IMR-90 (cell line): ENCODE measurements at regions not wholly inside any gene's neighbourhood (a gene's known extent, or its start where the extent isn't known, plus 50 kb on each side); places are given as distances from the start of the nearest gene placed in this dataset.

ENCODE experiments used
- ATAC-seq: fragments of 200-7000 bp; cut with Tn5 transposase; 2 replicates; pipeline ENCODE4 v1.9.1; 2020; ENCODE audit warnings: low read depth, mild to moderate bottlenecking, moderate library complexity
- BruUV-seq: library from RNA; stranded (reverse); fragments of 400-500 nt; replicated peaks from 2 replicates; lab custom pipeline; 2021; lab: Mats Ljungman, UMichigan
- CTCF ChIA-PET: fragments of 300-600 bp; formaldehyde crosslinking; extraction: SDS; loops from one replicate; lab custom pipeline; 2021; ENCODE audit warnings: antibody characterized with exemption; lab: Yijun Ruan, JAX
- POLR2A ChIA-PET: fragments of 300-600 bp; sonication (Branson Sonifier 250); formaldehyde crosslinking; loops from one replicate; lab custom pipeline; 2022; ENCODE audit warnings: antibody characterized with exemption; ENCODE audit not compliant: unreplicated experiment; lab: Charles Lee
- DNase-seq: peaks from one replicate; pipeline ENCODE4 v3.0.0; 2013
- H2AFZ ChIP-seq: replicated peaks from 2 replicates; pipeline ENCODE3; 2013; ENCODE audit warnings: low read length, mild to moderate bottlenecking; ENCODE audit not compliant: poor library complexity
- H2AK5ac ChIP-seq: 2 replicates; pipeline ENCODE4 v1.6.1; 2013; ENCODE audit warnings: low read depth, low read length, inconsistent platforms
- H2AK9ac ChIP-seq: replicated peaks from 2 replicates; pipeline ENCODE3; 2013; ENCODE audit warnings: mild to moderate bottlenecking, low read depth, low read length, moderate library complexity; ENCODE audit not compliant: poor library complexity
- H2BK120ac ChIP-seq: 2 replicates; pipeline ENCODE4 v1.6.1; 2013; ENCODE audit warnings: low read depth, low read length, inconsistent platforms
- H2BK15ac ChIP-seq: 3 replicates; pipeline ENCODE4 v1.6.1; 2013; ENCODE audit warnings: low read depth, low read length, inconsistent platforms
- H2BK20ac ChIP-seq: 2 replicates; pipeline ENCODE4 v1.6.1; 2013; ENCODE audit warnings: low read depth, mild to moderate bottlenecking, inconsistent platforms, low read length, moderate library complexity
- H2BK5ac ChIP-seq: 2 replicates; pipeline ENCODE4 v1.6.1; 2013; ENCODE audit warnings: mild to moderate bottlenecking, low read depth, low read length, inconsistent platforms; ENCODE audit not compliant: poor library complexity, severe bottlenecking
- H3K14ac ChIP-seq: replicated peaks from 2 replicates; pipeline ENCODE4 v1.6.1; 2013; ENCODE audit warnings: low read depth, low read length, inconsistent platforms
- H3K18ac ChIP-seq: 2 replicates; pipeline ENCODE4 v1.6.1; 2013; ENCODE audit warnings: low read depth, low read length, control low read depth
- H3K23ac ChIP-seq: 2 replicates; pipeline ENCODE4 v1.6.1; 2013; ENCODE audit warnings: low read depth, low read length, inconsistent platforms
- H3K27ac ChIP-seq: 2 replicates; pipeline ENCODE4 v1.5.1; 2013; ENCODE audit warnings: mild to moderate bottlenecking, control low read depth, low read length; ENCODE audit not compliant: insufficient read depth
- H3K27me3 ChIP-seq: 2 replicates; pipeline ENCODE4 v1.6.1; 2013; ENCODE audit warnings: low read length; ENCODE audit not compliant: control insufficient read depth, insufficient read depth
- H3K36me3 ChIP-seq: 2 replicates; pipeline ENCODE4 v1.6.1; 2013; ENCODE audit warnings: low read length, mixed read lengths; ENCODE audit not compliant: control insufficient read depth, insufficient read depth
- H3K4ac ChIP-seq: 2 replicates; pipeline ENCODE4 v1.6.1; 2013; ENCODE audit warnings: low read depth, low read length, inconsistent platforms
- H3K4me1 ChIP-seq: 2 replicates; pipeline ENCODE4 v1.6.1; 2013; ENCODE audit warnings: low read length, mixed read lengths; ENCODE audit not compliant: control insufficient read depth, insufficient read depth
- H3K4me2 ChIP-seq: 2 replicates; pipeline ENCODE4 v1.6.1; 2013; ENCODE audit warnings: low read depth, mild to moderate bottlenecking, control low read depth, low read length, moderate library complexity
- H3K4me3 ChIP-seq: 2 replicates; pipeline ENCODE4 v1.5.1; 2013; ENCODE audit warnings: low read depth, mild to moderate bottlenecking, control low read depth, low read length, moderate library complexity; ENCODE audit not compliant: insufficient read depth
- H3K56ac ChIP-seq: 2 replicates; pipeline ENCODE4 v1.6.1; 2013; ENCODE audit warnings: low read length, inconsistent platforms; ENCODE audit not compliant: insufficient read depth; ENCODE audit errors: extremely low read depth
- H3K79me1 ChIP-seq, 2 experiments: 2 replicates each; pipeline ENCODE4 v1.6.1; 2013; ENCODE audit warnings: low read length in 2 of 2, inconsistent platforms in 1 of 2, low read depth in 1 of 2
- H3K9ac ChIP-seq: 2 replicates; pipeline ENCODE4 v1.6.1; 2013; ENCODE audit warnings: low read depth, low read length, control low read depth
- H3K9me1 ChIP-seq: 2 replicates; pipeline ENCODE4 v1.6.1; 2013; ENCODE audit warnings: low read length, inconsistent platforms; ENCODE audit not compliant: insufficient read depth
- H3K9me3 ChIP-seq: 2 replicates; pipeline ENCODE4 v1.6.1; 2013; ENCODE audit warnings: low read length; ENCODE audit not compliant: control insufficient read depth, insufficient read depth
- H4K20me1 ChIP-seq: 2 replicates; pipeline ENCODE4 v1.6.1; 2013; ENCODE audit warnings: low read length, inconsistent platforms; ENCODE audit not compliant: insufficient read depth
- H4K5ac ChIP-seq: 2 replicates; pipeline ENCODE4 v1.6.1; 2013; ENCODE audit warnings: mild to moderate bottlenecking, low read depth, low read length, control low read depth
- H4K8ac ChIP-seq, 2 experiments: 2 replicates each; pipeline ENCODE4 v1.6.1; 2013; ENCODE audit warnings: low read depth in 2 of 2, low read length in 2 of 2, control low read depth in 1 of 2, inconsistent platforms in 1 of 2
- H4K91ac ChIP-seq: 2 replicates; pipeline ENCODE4 v1.6.1; 2013; ENCODE audit warnings: low read depth, low read length, inconsistent platforms; ENCODE audit not compliant: insufficient read depth
- BHLHE40 ChIP-seq: fragments of 150-350 bp; IDR thresholded peaks from 2 replicates; pipeline ENCODE4 v1.6.1; 2016; ENCODE audit warnings: mild to moderate bottlenecking, low read depth, low read length
- CEBPB ChIP-seq: IDR thresholded peaks from 2 replicates; pipeline ENCODE4 v1.6.1; 2012; ENCODE audit warnings: low read depth, low read length, improper control_type of control experiment
- CHD1 ChIP-seq: IDR thresholded peaks from 2 replicates; pipeline ENCODE4 v1.6.1; 2012; ENCODE audit warnings: low read depth, low read length, improper control_type of control experiment
- FOS ChIP-seq: fragments of 150-350 bp; IDR thresholded peaks from 2 replicates; pipeline ENCODE4 v1.6.1; 2016; ENCODE audit warnings: low read depth, low read length
- MAFK ChIP-seq: IDR thresholded peaks from 2 replicates; pipeline ENCODE4 v1.6.1; 2012; ENCODE audit warnings: low read depth, low read length, improper control_type of control experiment
- MAZ ChIP-seq: IDR thresholded peaks from 2 replicates; pipeline ENCODE4 v1.6.1; 2012; ENCODE audit warnings: low read depth, mild to moderate bottlenecking, low read length, improper control_type of control experiment, moderate library complexity, borderline replicate concordance
- MXI1 ChIP-seq: IDR thresholded peaks from 2 replicates; pipeline ENCODE4 v1.6.1; 2012; ENCODE audit warnings: low read depth, mild to moderate bottlenecking, low read length, moderate library complexity, borderline replicate concordance
- NFE2L2 ChIP-seq: fragments of 150-350 bp; IDR thresholded peaks from 2 replicates; pipeline ENCODE4 v1.6.1; 2016; ENCODE audit warnings: low read depth, mild to moderate bottlenecking, low read length
- POLR2A ChIP-seq: IDR thresholded peaks from 2 replicates; pipeline ENCODE4 v1.6.1; 2012; ENCODE audit warnings: mild to moderate bottlenecking, low read depth, low read length
- RAD21 ChIP-seq: IDR thresholded peaks from 2 replicates; pipeline ENCODE4 v1.6.1; 2012; ENCODE audit warnings: low read length, improper control_type of control experiment
- RCOR1 ChIP-seq: IDR thresholded peaks from 2 replicates; pipeline ENCODE4 v1.6.1; 2012; ENCODE audit warnings: mild to moderate bottlenecking, low read length, improper control_type of control experiment; ENCODE audit not compliant: insufficient replicate concordance
- RFX5 ChIP-seq: IDR thresholded peaks from 2 replicates; pipeline ENCODE4 v1.8.0; 2012; ENCODE audit warnings: low read depth, mild to moderate bottlenecking, low read length, moderate library complexity
- SMC3 ChIP-seq: fragments of 150-350 bp; IDR thresholded peaks from 2 replicates; pipeline ENCODE4 v1.6.1; 2016; ENCODE audit warnings: low read depth, mild to moderate bottlenecking, antibody characterized with exemption, low read length, moderate library complexity
- WGBS, 2 experiments: methylation state at CpG; one replicate each; pipeline versions ENCODE4 v1.1.5 to v1.1.7; 2013; ENCODE audit warnings: missing lambda C conversion rate in 2 of 2; ENCODE audit not compliant: insufficient read length in 1 of 2; ENCODE audit errors: extremely low coverage in 2 of 2; 5-methylcytosine and 5-hydroxymethylcytosine counted together
- dilution Hi-C: fragments of 300-500 bp; cut with HindIII; formaldehyde crosslinking; loops from one replicate; pipeline ENCODE4 v1.14.3; 2018; ENCODE audit warnings: low sequenced_read_pairs; ENCODE audit not compliant: unreplicated experiment
- in situ Hi-C: fragments of 300-500 bp; cut with MboI; formaldehyde crosslinking; loops from 3 replicates; pipeline ENCODE4 v1.14.3; 2019; ENCODE audit warnings: low sequenced_read_pairs, inconsistent platforms, mixed read lengths
- intact Hi-C: fragments of 100-400 bp; cut with micrococcal nuclease; formaldehyde crosslinking; loops from 2 replicates; pipeline ENCODE4 v1.10.0; 2022
- TF ChIP-seq, protein P1 (sequence below): fragments of 150-350 bp; IDR thresholded peaks from 2 replicates; pipeline ENCODE4 v1.6.1; 2017; ENCODE audit warnings: mild to moderate bottlenecking, antibody characterized with exemption, low read length, low read depth
- TF ChIP-seq, protein P2 (sequence below): fragments of 150-350 bp; IDR thresholded peaks from 2 replicates; pipeline ENCODE4 v1.6.1; 2016; ENCODE audit warnings: low read depth, mild to moderate bottlenecking, low read length, moderate library complexity, borderline replicate concordance
- TF ChIP-seq, protein P3 (sequence below): conservative IDR thresholded peaks from 2 replicates; pipeline ENCODE4 v1.5.1; 2012; ENCODE audit warnings: mild to moderate bottlenecking, low read depth, low read length, improper control_type of control experiment

DNA sequence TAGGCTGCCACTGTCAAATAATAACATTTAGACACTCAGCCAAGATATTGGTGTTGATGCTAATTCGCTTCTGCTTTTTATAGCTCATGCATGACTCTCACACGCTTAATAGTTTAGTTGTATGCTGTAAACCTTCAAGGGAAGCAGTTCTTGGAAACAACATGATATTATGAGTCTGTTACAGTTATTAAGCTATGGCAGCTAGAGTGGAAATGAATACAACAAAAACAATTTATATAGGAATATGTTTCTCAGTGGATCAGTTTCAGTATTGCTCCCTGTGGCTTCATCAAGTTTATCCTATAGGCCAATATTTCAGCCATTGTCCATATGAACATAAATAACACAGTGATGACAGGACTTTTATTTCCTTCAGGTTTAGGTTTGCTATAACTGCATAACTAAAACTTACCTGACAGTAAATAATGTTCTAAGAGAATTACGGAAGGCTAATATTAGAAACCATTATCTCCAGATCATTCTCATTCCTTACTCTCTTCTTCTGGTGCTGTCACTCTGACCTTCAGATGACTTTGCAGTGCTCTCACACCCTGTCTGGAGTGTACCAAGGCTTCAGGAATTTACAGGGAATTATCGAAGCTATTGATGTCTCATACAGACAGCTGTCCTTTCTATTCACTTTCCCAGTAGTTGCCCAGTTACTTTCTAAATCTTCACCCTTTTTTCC is 555.0 kb downstream of the ANKRD50 start:
- Histone ChIP-seq H2AK5ac (no peak overlapping the region), H3K36me3 (no peaks in the 10 kb centered on the region), H4K20me1 (no peaks in the 10 kb centered on the region), H2BK20ac (no peak overlapping the region), H3K18ac (no peak overlapping the region), H2BK5ac (no peak overlapping the region), H2AK9ac (no peak overlapping the region), H3K23ac (no peak overlapping the region), H3K4ac (no peak overlapping the region), H3K27ac (no peak overlapping the region), H4K91ac (no peak overlapping the region), H4K8ac (no peak overlapping the region), H3K79me1 (no peaks in the 10 kb centered on the region), H3K27me3 (no peaks in the 10 kb centered on the region), H3K14ac (no peak overlapping the region), H3K56ac (no peak overlapping the region), H4K5ac (no peak overlapping the region), H3K9me3 (no peaks in the 10 kb centered on the region), H3K4me2 (no peak overlapping the region), H2AFZ (no peak overlapping the region), H2BK120ac (no peak overlapping the region), H3K9me1 (no peaks in the 10 kb centered on the region), H3K4me1 (peaks cover 3% of the 10 kb centered on the region; the same call in 1 of the 2 replicates), H3K9ac (no peak overlapping the region), H3K4me3 (no peak overlapping the region), H2BK15ac (no peak overlapping the region)
- dilution Hi-C loops = no loop called here
- in situ Hi-C loops = no loop called here
- CTCF ChIA-PET = interaction anchor here (1.6 kb wide), 1 partner anchor 21 kb away, joined by 4 read pairs; no protein-coding TSS in a partner anchor
- POLR2A ChIA-PET = no interaction called here
- TF ChIP-seq CHD1 = no peak
- no peak for TF ChIP-seq POLR2A
- TF ChIP-seq, protein P1, sequence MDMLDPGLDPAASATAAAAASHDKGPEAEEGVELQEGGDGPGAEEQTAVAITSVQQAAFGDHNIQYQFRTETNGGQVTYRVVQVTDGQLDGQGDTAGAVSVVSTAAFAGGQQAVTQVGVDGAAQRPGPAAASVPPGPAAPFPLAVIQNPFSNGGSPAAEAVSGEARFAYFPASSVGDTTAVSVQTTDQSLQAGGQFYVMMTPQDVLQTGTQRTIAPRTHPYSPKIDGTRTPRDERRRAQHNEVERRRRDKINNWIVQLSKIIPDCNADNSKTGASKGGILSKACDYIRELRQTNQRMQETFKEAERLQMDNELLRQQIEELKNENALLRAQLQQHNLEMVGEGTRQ = no peak
- no peak for TF ChIP-seq RFX5
- no peak for TF ChIP-seq BHLHE40
- no peak for TF ChIP-seq NFE2L2
- TF ChIP-seq CEBPB = no peak
- TF ChIP-seq, protein P2, sequence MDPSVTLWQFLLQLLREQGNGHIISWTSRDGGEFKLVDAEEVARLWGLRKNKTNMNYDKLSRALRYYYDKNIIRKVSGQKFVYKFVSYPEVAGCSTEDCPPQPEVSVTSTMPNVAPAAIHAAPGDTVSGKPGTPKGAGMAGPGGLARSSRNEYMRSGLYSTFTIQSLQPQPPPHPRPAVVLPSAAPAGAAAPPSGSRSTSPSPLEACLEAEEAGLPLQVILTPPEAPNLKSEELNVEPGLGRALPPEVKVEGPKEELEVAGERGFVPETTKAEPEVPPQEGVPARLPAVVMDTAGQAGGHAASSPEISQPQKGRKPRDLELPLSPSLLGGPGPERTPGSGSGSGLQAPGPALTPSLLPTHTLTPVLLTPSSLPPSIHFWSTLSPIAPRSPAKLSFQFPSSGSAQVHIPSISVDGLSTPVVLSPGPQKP = no peak
- no peak for TF ChIP-seq FOS
- no peak for TF ChIP-seq MAFK
- TF ChIP-seq MXI1 = no peak
- no peak for TF ChIP-seq SMC3
- TF ChIP-seq, protein P3, sequence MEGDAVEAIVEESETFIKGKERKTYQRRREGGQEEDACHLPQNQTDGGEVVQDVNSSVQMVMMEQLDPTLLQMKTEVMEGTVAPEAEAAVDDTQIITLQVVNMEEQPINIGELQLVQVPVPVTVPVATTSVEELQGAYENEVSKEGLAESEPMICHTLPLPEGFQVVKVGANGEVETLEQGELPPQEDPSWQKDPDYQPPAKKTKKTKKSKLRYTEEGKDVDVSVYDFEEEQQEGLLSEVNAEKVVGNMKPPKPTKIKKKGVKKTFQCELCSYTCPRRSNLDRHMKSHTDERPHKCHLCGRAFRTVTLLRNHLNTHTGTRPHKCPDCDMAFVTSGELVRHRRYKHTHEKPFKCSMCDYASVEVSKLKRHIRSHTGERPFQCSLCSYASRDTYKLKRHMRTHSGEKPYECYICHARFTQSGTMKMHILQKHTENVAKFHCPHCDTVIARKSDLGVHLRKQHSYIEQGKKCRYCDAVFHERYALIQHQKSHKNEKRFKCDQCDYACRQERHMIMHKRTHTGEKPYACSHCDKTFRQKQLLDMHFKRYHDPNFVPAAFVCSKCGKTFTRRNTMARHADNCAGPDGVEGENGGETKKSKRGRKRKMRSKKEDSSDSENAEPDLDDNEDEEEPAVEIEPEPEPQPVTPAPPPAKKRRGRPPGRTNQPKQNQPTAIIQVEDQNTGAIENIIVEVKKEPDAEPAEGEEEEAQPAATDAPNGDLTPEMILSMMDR = no peak
- no peak for TF ChIP-seq RCOR1
- TF ChIP-seq MAZ = no peak
- TF ChIP-seq RAD21 = no peak
- BruUV-seq = no TSS peak
- ATAC-seq = no peak
- no peak for DNase-seq
- no CpG with 5 or more reads among the region's 4 CpGs for WGBS, 2 experiments
- intact Hi-C loops = no loop called here
